ENCODE measurements at regions not wholly inside any gene's neighbourhood (a gene's known extent, or its start where the extent isn't known, plus 50 kb on each side); places are given as distances from the start of the nearest gene placed in this dataset.

GRCh38 chr14:71529848-71530247, 402.4 kb upstream of the RGS6 start:
- ChIA-PET POLR2A (no interaction called here), CTCF (no interaction called here)
- no peak for DNase-seq (ENCODE audit: low read depth)
- Histone ChIP-seq H3K27me3 (ENCODE audit: control insufficient read depth, insufficient read depth, low read length) (no peaks in the 10 kb centered on the region), H3K36me3 (ENCODE audit: control insufficient read depth, insufficient read depth, low read length) (peaks cover 4% of the 10 kb centered on the region; the same call in 1 of the 2 replicates), H3K4me3 (ENCODE audit: low read depth, low read length) (no peak overlapping the region)
- TF ChIP-seq CTCF (IDR thresholded peaks at IDR 0.05; ENCODE audit: insufficient read depth, low read depth, low read length) = no peak

- DNase-seq (ENCODE audit: low read depth) = no peak
- Histone ChIP-seq H3K4me3 (ENCODE audit: low read depth, low read length) (no peak overlapping the region), H3K27me3 (ENCODE audit: control insufficient read depth, insufficient read depth, low read length) (no peaks in the 10 kb centered on the region), H3K36me3 (ENCODE audit: control insufficient read depth, insufficient read depth, low read length) (peaks cover 4% of the 10 kb centered on the region; the same call in 1 of the 2 replicates)
- CTCF ChIA-PET = no interaction called here
- no peak for TF ChIP-seq CTCF (IDR thresholded peaks at IDR 0.05; ENCODE audit: insufficient read depth, low read depth, low read length)
- POLR2A ChIA-PET = no interaction called here
Observed at GRCh38 chr14:71532344-71532743, 399.9 kb upstream of the RGS6 start.

GRCh38 chr14:71532790-71533189, 399.4 kb upstream of the RGS6 start:
- Histone ChIP-seq H3K27me3 (ENCODE audit: control insufficient read depth, insufficient read depth, low read length) (no peaks in the 10 kb centered on the region), H3K4me3 (ENCODE audit: low read depth, low read length) (no peak overlapping the region), H3K36me3 (ENCODE audit: control insufficient read depth, insufficient read depth, low read length) (peaks cover 4% of the 10 kb centered on the region; the same call in 1 of the 2 replicates)
- DNase-seq (ENCODE audit: low read depth) = no peak
- ChIA-PET POLR2A (no interaction called here), CTCF (no interaction called here)
- no peak for TF ChIP-seq CTCF (IDR thresholded peaks at IDR 0.05; ENCODE audit: insufficient read depth, low read depth, low read length)

GRCh38 chr14:71533390-71533789, 398.8 kb upstream of the RGS6 start:
- POLR2A ChIA-PET = no interaction called here
- no peak overlapping the region for H3K4me3 ChIP-seq (ENCODE audit: low read depth, low read length)
- no peak for TF ChIP-seq CTCF (IDR thresholded peaks at IDR 0.05; ENCODE audit: insufficient read depth, low read depth, low read length)
- no peaks in the 10 kb centered on the region for H3K27me3 ChIP-seq (ENCODE audit: control insufficient read depth, insufficient read depth, low read length)
- DNase-seq (ENCODE audit: low read depth) = no peak
- peaks cover 4% of the 10 kb centered on the region; the same call in 1 of the 2 replicates for H3K36me3 ChIP-seq (ENCODE audit: control insufficient read depth, insufficient read depth, low read length)
- CTCF ChIA-PET = no interaction called here

GRCh38 chr14:71533800-71534199, 398.4 kb upstream of the RGS6 start:
- no peak for DNase-seq (ENCODE audit: low read depth)
- CTCF ChIA-PET = no interaction called here
- POLR2A ChIA-PET = no interaction called here
- TF ChIP-seq CTCF (IDR thresholded peaks at IDR 0.05; ENCODE audit: insufficient read depth, low read depth, low read length) = no peak
- Histone ChIP-seq H3K27me3 (ENCODE audit: control insufficient read depth, insufficient read depth, low read length) (no peaks in the 10 kb centered on the region), H3K4me3 (ENCODE audit: low read depth, low read length) (no peak overlapping the region), H3K36me3 (ENCODE audit: control insufficient read depth, insufficient read depth, low read length) (peaks cover 4% of the 10 kb centered on the region; the same call in 1 of the 2 replicates)

All from BJ (cell line).